ENCODE measurements at regions not wholly inside any gene's neighbourhood (a gene's known extent, or its start where the extent isn't known, plus 50 kb on each side); places are given as distances from the start of the nearest gene placed in this dataset.
A peak's percentile ranks its signal among the peaks of the same experiment; 100 is the strongest.

GRCh38 chr6:140988780-140989179 lies 1143.9 kb upstream of the GJE1 start:
- Histone ChIP-seq H3K4me1 (peaks cover 8% of the 10 kb centered on the region), H3K4me3 (no peak overlapping the region), H3K27me3 (no peaks in the 10 kb centered on the region), H3K27ac (no peak overlapping the region), H3K9me3 (no peaks in the 10 kb centered on the region), H3K36me3 (no peaks in the 10 kb centered on the region)
- DNase-seq (ENCODE audit: low spot score in 2 of 2), result no peak
- TF ChIP-seq POLR2AphosphoS5 (IDR thresholded peaks at IDR 0.05), result no peak
- TF ChIP-seq CTCF (IDR thresholded peaks at IDR 0.05), result no peak
- no peak for TF ChIP-seq EP300 (IDR thresholded peaks at IDR 0.05)
- TF ChIP-seq POLR2A (IDR thresholded peaks at IDR 0.05), result no peak

DNA sequence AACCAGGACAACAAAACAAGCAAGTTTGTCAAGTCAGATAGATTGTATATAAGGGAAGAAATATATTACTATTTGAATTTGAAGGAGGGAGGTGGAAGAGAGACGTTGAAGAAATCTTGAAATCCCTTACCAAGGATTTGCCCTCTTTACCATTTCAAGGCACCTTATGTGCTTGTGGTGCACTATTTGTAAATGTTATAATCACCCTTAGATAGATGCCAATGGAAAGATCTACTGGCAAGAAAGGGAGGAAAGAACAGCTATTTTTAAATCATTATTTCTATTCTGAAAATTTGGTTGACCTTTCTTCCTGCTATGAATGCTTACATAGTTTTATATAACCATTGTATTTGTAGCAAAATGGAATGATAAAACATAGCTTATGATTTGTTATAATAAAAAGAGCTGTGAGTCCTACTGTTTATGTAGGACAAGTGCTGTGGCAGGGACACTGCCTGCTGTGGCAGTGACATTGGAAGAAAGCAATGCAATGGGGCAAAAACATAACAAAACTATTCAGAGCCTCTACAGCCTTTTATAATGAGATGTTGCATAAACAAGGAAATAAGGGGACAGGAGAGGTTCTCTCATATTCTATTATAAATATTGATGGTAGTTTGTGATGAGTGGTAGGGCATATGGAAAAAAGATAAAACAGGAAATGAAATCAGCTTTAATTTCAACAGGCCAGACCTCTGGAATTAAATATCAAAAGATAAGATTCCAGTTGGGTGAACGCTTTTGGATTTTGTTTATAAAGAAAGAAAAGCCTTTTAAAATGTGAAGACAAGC lies 1145.2 kb upstream of the GJE1 start:
- Histone ChIP-seq H3K27me3 (no peaks in the 10 kb centered on the region), H3K4me1 (peaks cover 8% of the 10 kb centered on the region), H3K27ac (no peak overlapping the region), H3K4me3 (no peak overlapping the region), H3K9me3 (no peaks in the 10 kb centered on the region), H3K36me3 (no peaks in the 10 kb centered on the region)
- 79% methylated on average over 2 of the region's 2 CpGs for WGBS
- DNase-seq (ENCODE audit: low spot score in 2 of 2), result no peak
- TF ChIP-seq EP300 (IDR thresholded peaks at IDR 0.05) (no peak), POLR2AphosphoS5 (IDR thresholded peaks at IDR 0.05) (no peak), POLR2A (IDR thresholded peaks at IDR 0.05) (no peak), CTCF (IDR thresholded peaks at IDR 0.05) (no peak)

DNA sequence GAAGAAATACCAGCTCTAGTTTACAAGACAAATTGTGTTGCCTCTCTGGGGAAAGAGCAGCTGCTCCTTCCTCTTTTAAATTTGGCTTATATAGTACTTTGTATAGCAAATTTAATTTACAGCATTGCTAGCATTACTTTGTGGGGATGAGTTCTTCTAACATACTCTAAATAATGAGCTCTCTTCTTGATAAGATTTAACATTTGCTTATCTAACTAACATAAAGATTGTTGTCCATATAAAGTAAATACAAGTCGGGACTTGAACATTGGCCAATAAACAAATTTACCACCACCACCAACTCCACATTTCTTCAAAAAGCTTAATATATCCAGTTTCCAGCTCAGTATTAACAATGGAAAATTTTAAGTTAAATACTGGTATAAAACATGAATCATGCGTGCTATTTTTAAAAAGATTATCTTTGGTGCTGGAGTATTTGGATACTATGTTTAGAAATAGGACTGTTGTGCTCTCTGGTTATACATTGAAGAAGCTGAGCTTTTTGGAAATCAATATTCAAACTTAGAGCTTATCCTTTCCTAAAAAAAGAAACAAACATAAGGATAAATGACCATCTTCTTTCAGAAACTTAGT lies 1146.9 kb upstream of the GJE1 start:
- H3K9me3 ChIP-seq, result no peaks in the 10 kb centered on the region
- H3K4me3 ChIP-seq, result no peak overlapping the region
- no peaks in the 10 kb centered on the region for H3K27me3 ChIP-seq
- no peaks in the 10 kb centered on the region for H3K36me3 ChIP-seq
- peaks cover 8% of the 10 kb centered on the region for H3K4me1 ChIP-seq
- WGBS, result 80% methylated on average over 2 of the region's 2 CpGs
- no peak for TF ChIP-seq POLR2A (IDR thresholded peaks at IDR 0.05)
- TF ChIP-seq CTCF (IDR thresholded peaks at IDR 0.05), result no peak
- TF ChIP-seq POLR2AphosphoS5 (IDR thresholded peaks at IDR 0.05), result no peak
- no peak for TF ChIP-seq EP300 (IDR thresholded peaks at IDR 0.05)
- H3K27ac ChIP-seq, result no peak overlapping the region
- no peak for DNase-seq (ENCODE audit: low spot score in 2 of 2)

GRCh38 chr6:140980265-140980887 lies 1152.3 kb upstream of the GJE1 start:
- no peak overlapping the region for H3K4me3 ChIP-seq
- no peaks in the 10 kb centered on the region for H3K36me3 ChIP-seq
- H3K27me3 ChIP-seq, result no peaks in the 10 kb centered on the region
- peak overlapping the region; percentile 74 for H3K27ac ChIP-seq
- H3K4me1 ChIP-seq, result peaks cover 15% of the 10 kb centered on the region
- WGBS, result 76% methylated on average over 6 of the region's 6 CpGs
- DNase-seq (ENCODE audit: low spot score in 2 of 2), result no peak
- TF ChIP-seq EP300 (IDR thresholded peaks at IDR 0.05) (no peak), CTCF (IDR thresholded peaks at IDR 0.05) (no peak), POLR2AphosphoS5 (IDR thresholded peaks at IDR 0.05) (no peak), POLR2A (IDR thresholded peaks at IDR 0.05) (no peak)
- H3K9me3 ChIP-seq, result no peaks in the 10 kb centered on the region

DNA sequence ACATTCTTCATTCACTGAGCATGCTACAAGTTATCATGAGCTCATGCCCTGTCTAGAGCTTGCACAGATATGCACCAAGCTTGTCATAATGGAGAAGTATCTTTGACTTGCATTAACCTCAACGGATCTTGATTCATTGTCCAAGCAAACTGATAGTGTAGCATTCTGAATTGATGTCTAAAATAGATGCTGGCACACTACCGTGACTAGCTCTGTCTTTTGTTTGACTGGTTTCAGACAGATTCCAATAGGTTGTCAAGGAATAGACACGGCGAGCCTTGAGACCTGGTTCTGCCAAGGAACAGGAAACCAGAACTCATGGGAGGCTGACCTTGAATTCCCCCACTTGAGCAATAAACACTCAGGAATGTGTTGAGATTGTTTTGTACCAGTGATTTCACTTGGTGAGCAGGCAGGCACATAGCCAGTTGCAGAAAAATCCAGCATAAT lies 1153.1 kb upstream of the GJE1 start:
- TF ChIP-seq POLR2AphosphoS5 (IDR thresholded peaks at IDR 0.05) (no peak), CTCF (IDR thresholded peaks at IDR 0.05) (no peak), EP300 (IDR thresholded peaks at IDR 0.05) (no peak)
- Histone ChIP-seq H3K27ac (peak overlapping the region; percentile 74), H3K27me3 (no peaks in the 10 kb centered on the region), H3K4me1 (peaks cover 15% of the 10 kb centered on the region), H3K4me3 (no peak overlapping the region), H3K9me3 (no peaks in the 10 kb centered on the region), H3K36me3 (no peaks in the 10 kb centered on the region)
- no peak for DNase-seq (ENCODE audit: low spot score in 2 of 2)
- WGBS, result 26% methylated on average over 4 of the region's 4 CpGs
